Caco-2 (cell line): ENCODE measurements at regions not wholly inside any gene's neighbourhood (a gene's known extent, or its start where the extent isn't known, plus 50 kb on each side); places are given as distances from the start of the nearest gene placed in this dataset.

Source experiments
- BruUV-seq: library from RNA; stranded (reverse); fragments of 400-500 nt; replicated peaks from 2 replicates; lab custom pipeline; 2021; lab: Mats Ljungman, UMichigan
- CTCF ChIA-PET: fragments of 300-600 bp; sonication (Branson Sonifier 250); formaldehyde crosslinking; loops from one replicate; lab custom pipeline; 2022; ENCODE audit warnings: antibody characterized with exemption; lab: Charles Lee
- POLR2A ChIA-PET: fragments of 300-600 bp; sonication (Branson Sonifier 250); formaldehyde crosslinking; loops from one replicate; lab custom pipeline; 2022; ENCODE audit warnings: antibody characterized with exemption; lab: Charles Lee
- DNase-seq, 2 experiments: peaks; one replicate each; pipeline versions ENCODE4 v3.0.0 to v3.0.0-alpha.2; 2020 to 2022
- H3K27me3 ChIP-seq: replicated peaks from 2 replicates; pipeline ENCODE4 v1.6.0; 2011; ENCODE audit warnings: low read length; ENCODE audit not compliant: control insufficient read depth, insufficient read depth
- H3K36me3 ChIP-seq: 2 replicates; pipeline ENCODE4 v1.5.1; 2011; ENCODE audit warnings: low read length; ENCODE audit not compliant: control insufficient read depth, insufficient read depth
- H3K4me1 ChIP-seq: fragments of 250-450 bp; sonication (Bioruptor Pico); 2 replicates; pipeline ENCODE4 v1.5.1; 2020; ENCODE audit warnings: mild to moderate bottlenecking
- H3K4me3 ChIP-seq: 2 replicates; pipeline ENCODE4 v1.5.1; 2011; ENCODE audit warnings: low read depth, mild to moderate bottlenecking, control low read depth, low read length
- H3K9me3 ChIP-seq: fragments of 250-450 bp; sonication (Bioruptor Pico); 2 replicates; pipeline ENCODE4 v1.5.1; 2020; ENCODE audit warnings: mild to moderate bottlenecking, moderate library complexity
- H3K27ac Mint-ChIP-seq: one replicate; pipeline ENCODE4 v1.8.0; 2022; ENCODE audit warnings: mixed read lengths; ENCODE audit not compliant: unreplicated experiment
- H3K27me3 Mint-ChIP-seq: one replicate; pipeline ENCODE4 v1.8.0; 2022; ENCODE audit warnings: mixed read lengths; ENCODE audit not compliant: insufficient read depth, unreplicated experiment
- H3K36me3 Mint-ChIP-seq: one replicate; pipeline ENCODE4 v1.8.0; 2022; ENCODE audit warnings: mild to moderate bottlenecking, mixed read lengths; ENCODE audit not compliant: insufficient read depth, unreplicated experiment
- H3K4me1 Mint-ChIP-seq: one replicate; pipeline ENCODE4 v1.8.0; 2022; ENCODE audit warnings: low read depth, mixed read lengths; ENCODE audit not compliant: unreplicated experiment
- H3K4me3 Mint-ChIP-seq: one replicate; pipeline ENCODE4 v1.8.0; 2022; ENCODE audit warnings: mild to moderate bottlenecking, moderate library complexity, mixed read lengths; ENCODE audit not compliant: unreplicated experiment
- H3K9me3 Mint-ChIP-seq: one replicate; pipeline ENCODE4 v1.8.0; 2022; ENCODE audit warnings: mixed read lengths; ENCODE audit not compliant: unreplicated experiment
- CTCF ChIP-seq, 2 experiments: fragments of 200-600 bp in 1 of 2; IDR thresholded peaks; 1 replicate in 1 of 2; 2 replicates in 1 of 2; pipeline versions ENCODE4 v1.5.1 to v1.8.0; 2011 to 2022; ENCODE audit warnings: antibody characterized with exemption in 1 of 2, control low read depth in 1 of 2, inconsistent platforms in 1 of 2, low read depth in 1 of 2, low read length in 1 of 2, mild to moderate bottlenecking in 1 of 2, moderate library complexity in 1 of 2; ENCODE audit not compliant: insufficient read depth in 1 of 2, severe bottlenecking in 1 of 2, unreplicated experiment in 1 of 2
- intact Hi-C: fragments of 100-400 bp; cut with micrococcal nuclease; formaldehyde crosslinking; loops from one replicate; pipeline ENCODE4 v1.10.0; 2022; ENCODE audit not compliant: unreplicated experiment

GRCh38 chr6:125486881-125487280 is 185.1 kb upstream of the HDDC2 start:
- no peak overlapping the region for H3K4me3 Mint-ChIP-seq
- CTCF ChIA-PET: no interaction called here
- H3K9me3 Mint-ChIP-seq: no peaks in the 10 kb centered on the region
- no TSS peak for BruUV-seq
- Histone ChIP-seq H3K36me3 (no peaks in the 10 kb centered on the region), H3K4me1 (no peaks in the 10 kb centered on the region), H3K9me3 (no peaks in the 10 kb centered on the region), H3K4me3 (no peak overlapping the region), H3K27me3 (no peaks in the 10 kb centered on the region)
- no peak for TF ChIP-seq CTCF (IDR thresholded peaks at IDR 0.05; ENCODE audit: insufficient read depth in 1 of 2, low read depth in 1 of 2, low read length in 1 of 2, severe bottlenecking in 1 of 2, unreplicated experiment in 1 of 2)
- no peaks in the 10 kb centered on the region for H3K36me3 Mint-ChIP-seq
- no peak overlapping the region for H3K27ac Mint-ChIP-seq
- POLR2A ChIA-PET: no interaction called here
- no peaks in the 10 kb centered on the region for H3K4me1 Mint-ChIP-seq
- H3K27me3 Mint-ChIP-seq: peaks cover 15% of the 10 kb centered on the region
- intact Hi-C loops: no loop called here
- DNase-seq: no peak

- ChIA-PET CTCF (no interaction called here), POLR2A (no interaction called here)
- peaks cover 3% of the 10 kb centered on the region for H3K27me3 Mint-ChIP-seq
- Histone ChIP-seq H3K9me3 (no peaks in the 10 kb centered on the region), H3K36me3 (no peaks in the 10 kb centered on the region), H3K4me1 (no peaks in the 10 kb centered on the region), H3K27me3 (no peaks in the 10 kb centered on the region), H3K4me3 (no peak overlapping the region)
- no TSS peak for BruUV-seq
- intact Hi-C loops: no loop called here
- no peak overlapping the region for H3K4me3 Mint-ChIP-seq
- DNase-seq: no peak
- no peak for TF ChIP-seq CTCF (IDR thresholded peaks at IDR 0.05; ENCODE audit: insufficient read depth in 1 of 2, low read depth in 1 of 2, low read length in 1 of 2, severe bottlenecking in 1 of 2, unreplicated experiment in 1 of 2)
- no peaks in the 10 kb centered on the region for H3K9me3 Mint-ChIP-seq
- no peaks in the 10 kb centered on the region for H3K4me1 Mint-ChIP-seq
- H3K36me3 Mint-ChIP-seq: no peaks in the 10 kb centered on the region
- H3K27ac Mint-ChIP-seq: no peak overlapping the region
These were observed 188.0 kb upstream of the HDDC2 start for GRCh38 chr6:125489579-125490285.

GRCh38 chr6:125491860-125492618 is 190.3 kb upstream of the HDDC2 start:
- BruUV-seq: no TSS peak
- POLR2A ChIA-PET: no interaction called here
- no peaks in the 10 kb centered on the region for H3K27me3 ChIP-seq

More at GRCh38 chr6:125491860-125492618, 190.3 kb upstream of the HDDC2 start:
- no peaks in the 10 kb centered on the region for H3K4me1 ChIP-seq
- H3K36me3 ChIP-seq: no peaks in the 10 kb centered on the region
- DNase-seq: no peak
- CTCF ChIA-PET: no interaction called here
- intact Hi-C loops: no loop called here
- Mint-ChIP-seq H3K9me3 (no peaks in the 10 kb centered on the region), H3K4me3 (no peak overlapping the region), H3K27ac (no peak overlapping the region), H3K36me3 (no peaks in the 10 kb centered on the region), H3K27me3 (no peaks in the 10 kb centered on the region), H3K4me1 (no peaks in the 10 kb centered on the region)
- no peaks in the 10 kb centered on the region for H3K9me3 ChIP-seq
- TF ChIP-seq CTCF (IDR thresholded peaks at IDR 0.05; ENCODE audit: insufficient read depth in 1 of 2, low read depth in 1 of 2, low read length in 1 of 2, severe bottlenecking in 1 of 2, unreplicated experiment in 1 of 2): no peak
- H3K4me3 ChIP-seq: no peak overlapping the region
